PC-9 (cell line): ENCODE measurements at regions not wholly inside any gene's neighbourhood (a gene's known extent, or its start where the extent isn't known, plus 50 kb on each side); places are given as distances from the start of the nearest gene placed in this dataset.

Experiments used
- BruUV-seq: library from RNA; stranded (reverse); fragments of 400-500 nt; replicated peaks from 2 replicates; lab custom pipeline; 2021; lab: Mats Ljungman, UMichigan
- CTCF ChIA-PET: fragments of 300-600 bp; sonication (Branson Sonifier 250); formaldehyde crosslinking; loops from one replicate; lab custom pipeline; 2022; ENCODE audit warnings: antibody characterized with exemption; lab: Charles Lee
- POLR2A ChIA-PET: fragments of 300-600 bp; sonication (Branson Sonifier 250); formaldehyde crosslinking; loops from one replicate; lab custom pipeline; 2022; ENCODE audit warnings: antibody characterized with exemption; ENCODE audit not compliant: unreplicated experiment; lab: Charles Lee
- DNase-seq, 2 experiments: peaks; one replicate each; pipeline versions ENCODE4 v3.0.0 to v3.0.0-alpha.2; 2015 to 2022; ENCODE audit warnings: mixed read lengths in 1 of 2
- H2AFZ ChIP-seq: fragments of 200-600 bp; sonication (generic); 2 replicates; pipeline ENCODE4 v1.8.1; 2017; ENCODE audit warnings: antibody characterized with exemption
- H3F3A ChIP-seq: fragments of 200-600 bp; sonication (generic); 2 replicates; pipeline ENCODE4 v1.8.1; 2017; ENCODE audit warnings: antibody characterized with exemption, mild to moderate bottlenecking, low read depth; ENCODE audit not compliant: insufficient read depth
- H3K27ac ChIP-seq: fragments of 200-600 bp; sonication (generic); 2 replicates; pipeline ENCODE4 v1.6.1; 2016; ENCODE audit warnings: mixed run types
- H3K27me3 ChIP-seq: fragments of 200-600 bp; sonication (generic); 2 replicates; pipeline ENCODE4 v1.6.1; 2016; ENCODE audit warnings: low read depth, mixed run types; ENCODE audit not compliant: insufficient read depth
- H3K36me3 ChIP-seq: fragments of 200-600 bp; sonication (generic); 2 replicates; pipeline ENCODE4 v1.6.1; 2016; ENCODE audit warnings: low read depth, mixed run types
- H3K4me1 ChIP-seq: fragments of 200-600 bp; sonication (generic); replicated peaks from 2 replicates; pipeline ENCODE4 v1.6.1; 2016; ENCODE audit warnings: mixed run types; ENCODE audit not compliant: insufficient read depth
- H3K4me2 ChIP-seq: fragments of 200-600 bp; sonication (generic); 2 replicates; pipeline ENCODE4 v1.6.1; 2017; ENCODE audit warnings: mixed run types
- H3K4me3 ChIP-seq: fragments of 200-600 bp; sonication (generic); 2 replicates; pipeline ENCODE4 v1.6.1; 2016; ENCODE audit warnings: mixed run types
- H3K79me2 ChIP-seq: fragments of 200-600 bp; sonication (generic); 2 replicates; pipeline ENCODE4 v1.6.1; 2017; ENCODE audit warnings: low read depth, mixed run types
- H3K9me2 ChIP-seq: fragments of 200-600 bp; sonication (generic); 2 replicates; pipeline ENCODE4 v1.8.1; 2017; ENCODE audit warnings: mild to moderate bottlenecking; ENCODE audit not compliant: insufficient read depth
- H3K9me3 ChIP-seq: fragments of 200-600 bp; sonication (generic); 2 replicates; pipeline ENCODE4 v1.8.1; 2016; ENCODE audit warnings: low read depth; ENCODE audit not compliant: insufficient read depth
- H4K20me1 ChIP-seq: fragments of 200-600 bp; sonication (generic); 2 replicates; pipeline ENCODE4 v1.8.1; 2017; ENCODE audit not compliant: insufficient read depth
- CTCF ChIP-seq: fragments of 200-600 bp; sonication (generic); conservative IDR thresholded peaks from 2 replicates; pipeline ENCODE4 v1.6.1; 2017; ENCODE audit warnings: mixed run types, antibody characterized with exemption, mild to moderate bottlenecking, moderate library complexity
- EZH2 ChIP-seq: fragments of 200-600 bp; sonication (generic); IDR thresholded peaks from 2 replicates; pipeline ENCODE4 v1.8.0; 2017; ENCODE audit warnings: antibody characterized with exemption, low read depth
- intact Hi-C: fragments of 100-400 bp; cut with micrococcal nuclease; formaldehyde crosslinking; loops from one replicate; pipeline ENCODE4 v1.10.0; 2022; ENCODE audit not compliant: unreplicated experiment

GRCh38 chr22:27193636-27194035, 536.2 kb downstream of the MIAT start:
- no peaks in the 10 kb centered on the region for H3K36me3 ChIP-seq
- no TSS peak for BruUV-seq
- H3F3A ChIP-seq = peaks cover 12% of the 10 kb centered on the region; the same call in 1 of the 2 replicates
- H4K20me1 ChIP-seq = no peaks in the 10 kb centered on the region
- H3K9me3 ChIP-seq = peaks cover 8% of the 10 kb centered on the region; the same call in 1 of the 2 replicates
- H3K4me1 ChIP-seq = peaks cover 25% of the 10 kb centered on the region
- no peak overlapping the region for H3K4me3 ChIP-seq
- H3K4me2 ChIP-seq = peak overlapping the region; percentile 57
- no peaks in the 10 kb centered on the region for H3K9me2 ChIP-seq
- ChIA-PET POLR2A (no interaction called here), CTCF (no interaction called here)
- H3K79me2 ChIP-seq = no peaks in the 10 kb centered on the region
- peak overlapping the region; percentile 66 for H3K27ac ChIP-seq
- TF ChIP-seq CTCF (no peak), EZH2 (no peak)
- H3K27me3 ChIP-seq = no peaks in the 10 kb centered on the region
- intact Hi-C loops = loop anchor here (1.0 kb wide), 1 partner anchor 80 kb away; no protein-coding TSS in a partner anchor
- H2AFZ ChIP-seq = no peak overlapping the region
- no peak for DNase-seq

DNA sequence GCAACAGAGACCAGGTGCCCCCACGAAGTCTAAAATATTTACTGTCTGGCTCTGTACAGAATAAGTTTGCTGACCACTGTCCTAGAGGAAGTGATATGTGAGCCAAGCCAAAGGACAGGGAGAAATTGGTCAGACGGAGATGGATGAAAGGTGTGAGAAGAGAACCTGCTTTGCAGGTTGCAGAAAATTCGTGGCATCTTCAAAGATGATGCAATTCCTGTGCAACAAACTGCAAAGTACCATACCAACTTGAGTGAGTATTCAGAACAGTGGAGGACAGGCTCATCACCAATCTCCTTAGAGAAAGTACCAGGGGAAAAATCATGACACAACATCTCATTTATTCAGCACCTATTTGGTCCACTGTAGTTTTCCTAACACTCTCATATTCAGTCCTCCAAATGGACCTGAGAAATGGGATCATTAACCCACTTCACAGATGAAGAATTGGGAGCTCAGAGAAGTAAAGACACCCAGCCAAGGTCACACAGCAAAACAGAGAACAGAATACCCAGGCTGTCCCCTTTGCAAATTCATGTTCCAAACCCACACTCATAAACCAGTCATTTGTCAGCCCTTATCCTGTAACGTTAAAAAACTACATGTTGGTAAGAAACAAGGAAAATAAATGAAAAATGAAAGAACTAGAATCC, 536.8 kb downstream of the MIAT start:
- no peak for TF ChIP-seq CTCF
- TF ChIP-seq EZH2 = no peak
- Histone ChIP-seq H3K4me2 (peak overlapping the region; percentile 57), H3K27ac (peak overlapping the region; percentile 66), H3K4me1 (peaks cover 27% of the 10 kb centered on the region), H3F3A (peaks cover 18% of the 10 kb centered on the region; the same call in 1 of the 2 replicates), H3K27me3 (no peaks in the 10 kb centered on the region), H3K9me2 (no peaks in the 10 kb centered on the region), H3K36me3 (no peaks in the 10 kb centered on the region), H4K20me1 (no peaks in the 10 kb centered on the region), H3K9me3 (peaks cover 8% of the 10 kb centered on the region; the same call in 1 of the 2 replicates), H3K4me3 (no peak overlapping the region), H3K79me2 (no peaks in the 10 kb centered on the region), H2AFZ (no peak overlapping the region)
- ChIA-PET CTCF (no interaction called here), POLR2A (no interaction called here)
- peak; percentile 24 to 81 for DNase-seq
- intact Hi-C loops = loop anchor here (1.0 kb wide), 1 partner anchor 81 kb away; no protein-coding TSS in a partner anchor
- no TSS peak for BruUV-seq

- ChIA-PET POLR2A (no interaction called here), CTCF (no interaction called here)
- TF ChIP-seq EZH2 = no peak
- no peak for TF ChIP-seq CTCF
- Histone ChIP-seq H3K4me3 (no peak overlapping the region), H3F3A (peaks cover 18% of the 10 kb centered on the region; the same call in 1 of the 2 replicates), H3K79me2 (no peaks in the 10 kb centered on the region), H3K4me2 (no peak overlapping the region), H3K27me3 (no peaks in the 10 kb centered on the region), H3K36me3 (no peaks in the 10 kb centered on the region), H3K9me2 (no peaks in the 10 kb centered on the region), H4K20me1 (no peaks in the 10 kb centered on the region), H3K27ac (no peak overlapping the region), H3K9me3 (peaks cover 8% of the 10 kb centered on the region; the same call in 1 of the 2 replicates), H3K4me1 (peaks cover 27% of the 10 kb centered on the region), H2AFZ (no peak overlapping the region)
- BruUV-seq = no TSS peak
- DNase-seq = no peak
- intact Hi-C loops = no loop called here
Observed at GRCh38 chr22:27195094-27195493, 537.7 kb downstream of the MIAT start.
